ENCODE measurements at regions not wholly inside any gene's neighbourhood (a gene's known extent, or its start where the extent isn't known, plus 50 kb on each side); places are given as distances from the start of the nearest gene placed in this dataset.

DNA sequence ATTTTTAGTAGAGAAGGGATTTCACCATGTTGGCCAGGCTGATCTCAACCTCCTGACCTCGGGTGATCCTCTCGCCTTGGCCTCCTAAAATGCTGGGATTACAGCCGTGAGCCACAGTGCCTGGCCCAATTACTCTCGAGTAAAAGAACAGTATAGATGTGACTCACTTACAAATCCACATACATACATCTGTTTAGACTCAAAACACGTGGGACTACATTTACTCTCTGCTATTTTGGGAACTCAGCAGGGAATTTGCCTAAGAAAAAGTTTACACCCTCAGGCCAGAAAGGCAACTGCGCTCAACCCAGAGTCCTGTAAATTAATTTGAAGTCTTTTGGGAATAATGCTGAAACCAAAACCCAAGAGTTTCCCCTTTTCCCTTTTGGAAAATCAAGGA is 289.7 kb downstream of the KLF6 start:
- Histone ChIP-seq H3K27me3 (ENCODE audit: control insufficient read depth in 2 of 2, insufficient read depth in 2 of 2, low read length in 2 of 2) (no peaks in the 10 kb centered on the region), H3K4me1 (ENCODE audit: control insufficient read depth in 2 of 2, insufficient read depth in 2 of 2, low read length in 2 of 2) (no peaks in the 10 kb centered on the region), H3K9ac (ENCODE audit: low read depth in 1 of 2, low read length in 2 of 2) (no peak overlapping the region), H3K27ac (ENCODE audit: low read depth in 2 of 2, low read length in 2 of 2) (no peak overlapping the region), H3K9me3 (ENCODE audit: control insufficient read depth in 2 of 2, low read length in 2 of 2) (no peaks in the 10 kb centered on the region), H3K36me3 (ENCODE audit: control insufficient read depth in 2 of 2, insufficient read depth in 2 of 2, low read length in 2 of 2) (no peaks in the 10 kb centered on the region), H3K4me3 (ENCODE audit: low read length in 2 of 2) (no peak overlapping the region)

DNA sequence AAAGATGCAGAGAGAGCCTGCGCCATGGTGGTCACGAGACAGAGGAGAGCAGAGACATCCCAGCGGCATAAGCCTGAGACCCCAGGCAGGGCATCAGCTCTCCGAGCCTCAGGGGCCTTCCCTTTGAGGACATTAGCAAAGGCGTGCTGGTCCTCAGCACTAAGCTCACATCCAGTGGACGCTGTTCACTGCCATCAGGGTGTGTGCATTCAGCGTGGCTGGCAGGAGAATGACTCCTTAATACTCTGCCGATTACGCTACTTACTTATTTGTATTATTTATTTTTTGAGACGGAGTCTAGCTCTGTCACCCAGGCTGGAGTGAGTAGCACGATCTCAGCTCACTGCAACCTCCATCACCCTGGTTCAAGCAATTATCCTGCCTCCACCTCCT is 290.2 kb downstream of the KLF6 start:
- Histone ChIP-seq H3K9ac (ENCODE audit: low read depth in 1 of 2, low read length in 2 of 2) (no peak overlapping the region), H3K27ac (ENCODE audit: low read depth in 2 of 2, low read length in 2 of 2) (no peak overlapping the region), H3K9me3 (ENCODE audit: control insufficient read depth in 2 of 2, low read length in 2 of 2) (no peaks in the 10 kb centered on the region), H3K4me1 (ENCODE audit: control insufficient read depth in 2 of 2, insufficient read depth in 2 of 2, low read length in 2 of 2) (no peaks in the 10 kb centered on the region), H3K27me3 (ENCODE audit: control insufficient read depth in 2 of 2, insufficient read depth in 2 of 2, low read length in 2 of 2) (no peaks in the 10 kb centered on the region), H3K36me3 (ENCODE audit: control insufficient read depth in 2 of 2, insufficient read depth in 2 of 2, low read length in 2 of 2) (no peaks in the 10 kb centered on the region), H3K4me3 (ENCODE audit: low read length in 2 of 2) (no peak overlapping the region)

DNA sequence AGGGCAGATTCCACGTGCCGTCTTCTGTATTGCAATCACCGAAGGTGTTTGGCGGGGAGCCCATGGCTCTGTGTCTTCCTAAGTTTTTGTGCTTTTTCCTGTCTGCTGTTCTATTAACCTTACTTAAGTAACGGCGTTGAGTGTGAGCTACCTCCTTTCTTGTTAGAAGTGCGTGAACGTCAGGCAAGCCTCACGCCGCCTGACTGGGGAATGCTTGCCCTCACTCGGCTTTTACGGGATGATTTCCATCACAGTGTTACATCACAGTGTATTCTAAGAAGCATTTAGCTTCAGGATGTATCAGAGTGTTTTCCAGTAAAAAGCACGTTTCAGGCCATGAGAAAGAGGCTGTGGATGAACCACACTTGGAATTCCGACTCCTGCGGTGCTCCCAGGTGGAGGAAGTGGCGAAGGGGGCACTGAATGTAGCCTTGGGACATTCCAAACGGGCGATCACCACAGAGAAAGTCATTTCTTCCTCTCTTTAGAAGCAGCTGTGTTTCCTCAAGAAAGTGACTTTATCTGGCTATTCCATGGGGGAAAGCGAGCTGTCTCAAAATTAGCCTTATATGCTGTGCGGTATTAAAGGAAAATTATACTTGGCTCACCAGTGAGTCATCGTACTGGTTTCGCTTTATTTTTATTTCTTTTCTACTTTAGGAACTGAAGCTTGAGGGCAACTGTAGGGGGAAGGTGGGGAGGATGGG is 290.7 kb downstream of the KLF6 start:
- H3K9me3 ChIP-seq (ENCODE audit: control insufficient read depth in 2 of 2, low read length in 2 of 2): no peaks in the 10 kb centered on the region
- H3K36me3 ChIP-seq (ENCODE audit: control insufficient read depth in 2 of 2, insufficient read depth in 2 of 2, low read length in 2 of 2): no peaks in the 10 kb centered on the region
- peak overlapping the region in 1 of 2 donors; percentile 3 for H3K4me3 ChIP-seq (ENCODE audit: low read length in 2 of 2)
- H3K27ac ChIP-seq (ENCODE audit: low read depth in 2 of 2, low read length in 2 of 2): no peak overlapping the region
- H3K4me1 ChIP-seq (ENCODE audit: control insufficient read depth in 2 of 2, insufficient read depth in 2 of 2, low read length in 2 of 2): no peaks in the 10 kb centered on the region
- no peak overlapping the region for H3K9ac ChIP-seq (ENCODE audit: low read depth in 1 of 2, low read length in 2 of 2)
- no peaks in the 10 kb centered on the region for H3K27me3 ChIP-seq (ENCODE audit: control insufficient read depth in 2 of 2, insufficient read depth in 2 of 2, low read length in 2 of 2)

DNA sequence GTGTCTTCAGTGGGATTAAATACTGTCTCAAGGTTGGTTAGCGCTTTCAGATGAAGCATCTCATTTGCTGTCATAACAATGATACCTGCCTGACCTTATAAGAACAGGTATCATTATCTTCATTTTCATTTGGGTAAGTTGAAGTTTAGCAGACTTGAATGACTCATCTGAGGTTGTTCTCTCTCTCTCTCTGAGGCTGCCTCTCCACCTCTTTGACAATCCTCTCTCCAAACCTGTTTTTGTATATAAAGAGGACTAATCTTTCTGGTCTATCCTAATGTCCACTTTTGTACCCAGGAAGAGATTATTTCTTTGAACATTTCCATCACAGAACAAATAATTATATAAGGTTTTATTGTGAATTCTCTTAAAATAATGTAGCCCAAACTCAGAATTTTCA is 291.4 kb downstream of the KLF6 start:
- H3K4me1 ChIP-seq (ENCODE audit: control insufficient read depth in 2 of 2, insufficient read depth in 2 of 2, low read length in 2 of 2): no peaks in the 10 kb centered on the region
- H3K27me3 ChIP-seq (ENCODE audit: control insufficient read depth in 2 of 2, insufficient read depth in 2 of 2, low read length in 2 of 2): no peaks in the 10 kb centered on the region
- no peak overlapping the region for H3K9ac ChIP-seq (ENCODE audit: low read depth in 1 of 2, low read length in 2 of 2)
- H3K4me3 ChIP-seq (ENCODE audit: low read length in 2 of 2): no peak overlapping the region
- H3K9me3 ChIP-seq (ENCODE audit: control insufficient read depth in 2 of 2, low read length in 2 of 2): no peaks in the 10 kb centered on the region
- H3K36me3 ChIP-seq (ENCODE audit: control insufficient read depth in 2 of 2, insufficient read depth in 2 of 2, low read length in 2 of 2): no peaks in the 10 kb centered on the region
- no peak overlapping the region for H3K27ac ChIP-seq (ENCODE audit: low read depth in 2 of 2, low read length in 2 of 2)

DNA sequence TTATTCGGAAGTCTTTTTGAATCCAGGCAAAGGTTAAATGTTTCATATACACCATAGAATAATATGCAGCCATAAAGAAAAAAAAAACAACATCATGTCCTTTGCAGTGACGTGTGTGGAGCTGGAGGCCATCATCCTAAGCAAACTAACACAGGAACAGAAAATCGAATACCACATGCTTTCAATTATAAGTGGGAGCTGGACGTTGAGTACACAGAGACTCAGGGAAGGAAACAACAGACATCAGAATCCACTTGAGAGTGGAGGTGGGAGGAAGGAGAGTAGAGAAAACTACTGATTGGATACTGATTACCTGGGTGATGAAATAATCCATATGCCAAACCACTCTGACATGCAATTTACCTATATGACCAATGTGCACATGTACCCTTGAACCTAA is 293.4 kb downstream of the KLF6 start:
- Histone ChIP-seq H3K4me3 (ENCODE audit: low read length in 2 of 2) (no peak overlapping the region), H3K27me3 (ENCODE audit: control insufficient read depth in 2 of 2, insufficient read depth in 2 of 2, low read length in 2 of 2) (no peaks in the 10 kb centered on the region), H3K4me1 (ENCODE audit: control insufficient read depth in 2 of 2, insufficient read depth in 2 of 2, low read length in 2 of 2) (no peaks in the 10 kb centered on the region), H3K9me3 (ENCODE audit: control insufficient read depth in 2 of 2, low read length in 2 of 2) (no peaks in the 10 kb centered on the region), H3K36me3 (ENCODE audit: control insufficient read depth in 2 of 2, insufficient read depth in 2 of 2, low read length in 2 of 2) (no peaks in the 10 kb centered on the region), H3K27ac (ENCODE audit: low read depth in 2 of 2, low read length in 2 of 2) (no peak overlapping the region), H3K9ac (ENCODE audit: low read depth in 1 of 2, low read length in 2 of 2) (no peak overlapping the region)

DNA sequence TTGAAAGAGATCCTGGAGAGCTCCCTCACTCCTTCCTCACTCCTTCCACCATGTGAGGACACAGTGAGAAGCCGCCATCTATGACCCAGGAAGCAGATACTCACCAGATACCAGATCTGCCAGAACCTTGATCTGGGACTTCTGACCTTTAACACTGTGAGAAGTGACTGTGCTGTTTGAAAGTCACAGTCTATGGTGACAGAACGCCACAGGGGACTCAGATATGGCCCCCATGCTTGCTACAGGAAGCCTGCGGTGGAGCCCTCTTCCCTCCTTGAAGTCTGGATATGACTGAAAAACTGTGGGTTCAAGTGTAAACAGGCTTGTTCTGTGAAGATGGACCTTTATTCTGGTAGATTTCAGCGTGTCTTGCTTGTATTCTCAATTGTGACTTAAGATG is 297.8 kb downstream of the KLF6 start:
- Histone ChIP-seq H3K27me3 (ENCODE audit: control insufficient read depth in 2 of 2, insufficient read depth in 2 of 2, low read length in 2 of 2) (no peaks in the 10 kb centered on the region), H3K36me3 (ENCODE audit: control insufficient read depth in 2 of 2, insufficient read depth in 2 of 2, low read length in 2 of 2) (no peaks in the 10 kb centered on the region), H3K9ac (ENCODE audit: low read depth in 1 of 2, low read length in 2 of 2) (no peak overlapping the region), H3K9me3 (ENCODE audit: control insufficient read depth in 2 of 2, low read length in 2 of 2) (no peaks in the 10 kb centered on the region), H3K4me1 (ENCODE audit: control insufficient read depth in 2 of 2, insufficient read depth in 2 of 2, low read length in 2 of 2) (peaks cover 5 to 11% of the 10 kb centered on the region in 2 donors), H3K27ac (ENCODE audit: low read depth in 2 of 2, low read length in 2 of 2) (no peak overlapping the region), H3K4me3 (ENCODE audit: low read length in 2 of 2) (no peak overlapping the region)

DNA sequence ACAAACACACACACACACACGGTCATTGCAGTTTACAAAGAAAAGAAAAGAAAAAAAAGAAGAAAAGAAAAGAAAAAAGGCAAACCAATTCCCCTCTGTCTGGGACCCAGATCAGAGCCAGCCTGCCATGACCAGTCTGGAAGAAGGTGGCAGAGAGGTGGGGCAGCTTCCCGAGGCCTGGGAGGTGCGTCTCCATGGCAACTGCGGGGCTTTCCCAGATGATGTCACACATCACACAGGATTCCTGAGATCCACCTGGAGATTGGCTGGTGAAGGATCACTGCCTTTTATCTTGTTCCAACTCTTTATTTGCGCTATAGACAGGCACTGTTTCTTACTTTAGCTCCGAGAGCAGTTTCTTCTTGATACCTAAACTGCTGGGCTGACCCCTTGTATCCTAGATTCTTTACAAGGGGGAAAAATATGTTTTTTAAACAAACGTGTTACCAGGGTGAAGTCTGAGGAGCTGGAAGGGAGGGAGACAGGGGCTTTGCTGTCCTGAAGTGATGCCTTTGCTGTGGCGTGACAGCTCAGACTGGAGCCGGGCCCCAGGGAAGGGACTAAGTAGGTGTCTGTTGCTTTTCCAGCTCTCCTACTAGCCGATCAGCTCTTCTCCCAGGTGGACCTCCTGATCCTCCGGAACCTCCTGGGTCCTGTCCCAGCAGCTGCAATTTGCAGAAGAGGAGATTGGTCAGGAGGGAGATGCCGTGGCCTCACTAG is 298.5 kb downstream of the KLF6 start:
- no peak overlapping the region for H3K9ac ChIP-seq (ENCODE audit: low read depth in 1 of 2, low read length in 2 of 2)
- no peaks in the 10 kb centered on the region for H3K36me3 ChIP-seq (ENCODE audit: control insufficient read depth in 2 of 2, insufficient read depth in 2 of 2, low read length in 2 of 2)
- H3K27ac ChIP-seq (ENCODE audit: low read depth in 2 of 2, low read length in 2 of 2): no peak overlapping the region
- H3K4me3 ChIP-seq (ENCODE audit: low read length in 2 of 2): no peak overlapping the region
- no peaks in the 10 kb centered on the region for H3K27me3 ChIP-seq (ENCODE audit: control insufficient read depth in 2 of 2, insufficient read depth in 2 of 2, low read length in 2 of 2)
- H3K9me3 ChIP-seq (ENCODE audit: control insufficient read depth in 2 of 2, low read length in 2 of 2): no peaks in the 10 kb centered on the region
- peaks cover 8 to 14% of the 10 kb centered on the region in 2 donors for H3K4me1 ChIP-seq (ENCODE audit: control insufficient read depth in 2 of 2, insufficient read depth in 2 of 2, low read length in 2 of 2)

DNA sequence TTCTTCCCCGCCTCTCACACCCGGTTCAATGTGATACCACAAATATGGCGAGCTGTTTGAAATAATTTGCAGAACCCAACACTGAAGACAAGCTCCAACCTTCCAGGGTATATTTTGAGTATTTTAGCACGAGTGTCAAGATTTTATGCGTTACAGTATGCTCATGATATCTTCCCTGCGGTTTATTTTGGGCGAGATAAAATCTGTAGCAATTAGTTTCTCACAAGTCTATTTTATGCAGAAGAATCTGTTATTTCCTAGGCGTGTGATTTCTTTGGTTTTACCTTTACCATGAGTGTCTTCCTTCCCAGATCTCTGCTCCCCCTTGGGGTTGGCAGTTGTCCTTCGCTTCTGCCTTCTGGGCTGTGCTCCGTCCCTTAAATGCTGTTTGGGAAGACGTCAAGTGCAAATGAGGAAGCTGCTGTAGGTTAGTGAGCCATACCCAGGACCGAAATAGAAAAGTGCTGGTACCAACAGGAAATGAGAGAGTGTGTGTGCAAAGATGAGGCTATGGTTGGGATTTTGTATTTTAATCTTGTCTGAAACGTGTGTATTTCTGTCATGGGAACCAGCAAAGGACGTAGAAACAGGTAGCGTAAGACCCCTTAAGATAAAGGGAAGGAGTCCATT is 299.8 kb downstream of the KLF6 start:
- peaks cover 8 to 14% of the 10 kb centered on the region in 2 donors for H3K4me1 ChIP-seq (ENCODE audit: control insufficient read depth in 2 of 2, insufficient read depth in 2 of 2, low read length in 2 of 2)
- H3K9ac ChIP-seq (ENCODE audit: low read depth in 1 of 2, low read length in 2 of 2): no peak overlapping the region
- no peaks in the 10 kb centered on the region for H3K9me3 ChIP-seq (ENCODE audit: control insufficient read depth in 2 of 2, low read length in 2 of 2)
- H3K27ac ChIP-seq (ENCODE audit: low read depth in 2 of 2, low read length in 2 of 2): peak overlapping the region; percentile 12 to 54
- H3K36me3 ChIP-seq (ENCODE audit: control insufficient read depth in 2 of 2, insufficient read depth in 2 of 2, low read length in 2 of 2): no peaks in the 10 kb centered on the region
- peak overlapping the region in 1 of 2 donors; percentile 21 for H3K4me3 ChIP-seq (ENCODE audit: low read length in 2 of 2)
- no peaks in the 10 kb centered on the region for H3K27me3 ChIP-seq (ENCODE audit: control insufficient read depth in 2 of 2, insufficient read depth in 2 of 2, low read length in 2 of 2)

DNA sequence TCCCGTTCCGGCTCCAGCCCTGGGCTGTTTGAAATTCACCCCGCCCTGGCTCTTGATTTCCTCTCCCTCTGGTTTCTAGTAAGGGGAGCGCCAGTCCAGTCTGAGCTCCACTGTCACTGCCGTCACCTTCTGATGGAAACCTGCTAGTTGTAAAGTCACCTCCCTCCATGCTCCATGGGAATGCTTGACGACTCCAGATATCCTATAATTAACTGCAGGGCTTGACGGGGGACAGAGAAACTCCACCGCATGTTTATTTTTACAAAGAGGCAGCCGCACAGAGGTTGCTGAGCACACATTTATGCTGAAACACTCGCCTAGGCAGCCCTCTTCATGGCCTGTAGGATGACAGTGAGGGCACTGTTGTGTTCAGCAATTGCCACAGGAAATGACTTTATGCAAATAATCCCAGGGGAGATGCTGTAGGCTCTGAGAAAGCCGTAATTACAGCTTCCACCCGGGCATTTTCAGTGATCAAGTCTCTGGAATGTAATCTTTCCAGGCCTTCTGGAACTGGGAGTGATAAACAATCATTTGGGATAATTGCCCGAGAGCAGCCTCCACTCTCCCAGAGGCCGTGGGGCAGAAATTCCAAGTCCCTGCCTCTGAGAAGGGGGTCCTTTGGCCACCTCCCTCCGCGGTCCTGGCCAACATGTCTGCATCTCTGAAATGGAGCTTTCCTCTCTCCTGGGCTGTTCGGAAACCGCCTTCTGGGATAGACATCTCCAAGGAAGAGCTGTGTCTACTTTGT is 300.5 kb downstream of the KLF6 start:
- Histone ChIP-seq H3K27ac (ENCODE audit: low read depth in 2 of 2, low read length in 2 of 2) (peak overlapping the region; percentile 35 to 54), H3K36me3 (ENCODE audit: control insufficient read depth in 2 of 2, insufficient read depth in 2 of 2, low read length in 2 of 2) (no peaks in the 10 kb centered on the region), H3K9me3 (ENCODE audit: control insufficient read depth in 2 of 2, low read length in 2 of 2) (no peaks in the 10 kb centered on the region), H3K4me3 (ENCODE audit: low read length in 2 of 2) (peak overlapping the region in 1 of 2 donors; percentile 21), H3K9ac (ENCODE audit: low read depth in 1 of 2, low read length in 2 of 2) (no peak overlapping the region), H3K4me1 (ENCODE audit: control insufficient read depth in 2 of 2, insufficient read depth in 2 of 2, low read length in 2 of 2) (peaks cover 8 to 14% of the 10 kb centered on the region in 2 donors), H3K27me3 (ENCODE audit: control insufficient read depth in 2 of 2, insufficient read depth in 2 of 2, low read length in 2 of 2) (no peaks in the 10 kb centered on the region)
